ENCODE measurements at regions not wholly inside any gene's neighbourhood (a gene's known extent, or its start where the extent isn't known, plus 50 kb on each side); places are given as distances from the start of the nearest gene placed in this dataset.

GRCh38 chr2:12597610-12598009 is 119.1 kb upstream of the TRIB2 start:
- no peak for ATAC-seq
- H3K4me1 ChIP-seq = no peaks in the 10 kb centered on the region
- FAIRE-seq = no peak
- TF ChIP-seq NPAS2 (CRISPR knock-in tag; IDR thresholded peaks at IDR 0.05; ENCODE audit: borderline replicate concordance) (no peak), CHD4 (IDR thresholded peaks at IDR 0.05; ENCODE audit: borderline replicate concordance) (no peak), ZFP36 (IDR thresholded peaks at IDR 0.05; ENCODE audit: borderline replicate concordance, partially characterized antibody) (no peak), BCL3 (IDR thresholded peaks at IDR 0.05) (no peak), HEYL (CRISPR knock-in tag; IDR thresholded peaks at IDR 0.05) (no peak), RFX5 (IDR thresholded peaks at IDR 0.05) (no peak), RAD21 (conservative IDR thresholded peaks at IDR 0.05 in 1 of 2, IDR thresholded peaks at IDR 0.05 in 1 of 2) (no peak)
- TF ChIP-seq, protein P1, sequence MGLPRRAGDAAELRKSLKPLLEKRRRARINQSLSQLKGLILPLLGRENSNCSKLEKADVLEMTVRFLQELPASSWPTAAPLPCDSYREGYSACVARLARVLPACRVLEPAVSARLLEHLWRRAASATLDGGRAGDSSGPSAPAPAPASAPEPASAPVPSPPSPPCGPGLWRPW (IDR thresholded peaks at IDR 0.05) = no peak
- TF ChIP-seq, protein P2, sequence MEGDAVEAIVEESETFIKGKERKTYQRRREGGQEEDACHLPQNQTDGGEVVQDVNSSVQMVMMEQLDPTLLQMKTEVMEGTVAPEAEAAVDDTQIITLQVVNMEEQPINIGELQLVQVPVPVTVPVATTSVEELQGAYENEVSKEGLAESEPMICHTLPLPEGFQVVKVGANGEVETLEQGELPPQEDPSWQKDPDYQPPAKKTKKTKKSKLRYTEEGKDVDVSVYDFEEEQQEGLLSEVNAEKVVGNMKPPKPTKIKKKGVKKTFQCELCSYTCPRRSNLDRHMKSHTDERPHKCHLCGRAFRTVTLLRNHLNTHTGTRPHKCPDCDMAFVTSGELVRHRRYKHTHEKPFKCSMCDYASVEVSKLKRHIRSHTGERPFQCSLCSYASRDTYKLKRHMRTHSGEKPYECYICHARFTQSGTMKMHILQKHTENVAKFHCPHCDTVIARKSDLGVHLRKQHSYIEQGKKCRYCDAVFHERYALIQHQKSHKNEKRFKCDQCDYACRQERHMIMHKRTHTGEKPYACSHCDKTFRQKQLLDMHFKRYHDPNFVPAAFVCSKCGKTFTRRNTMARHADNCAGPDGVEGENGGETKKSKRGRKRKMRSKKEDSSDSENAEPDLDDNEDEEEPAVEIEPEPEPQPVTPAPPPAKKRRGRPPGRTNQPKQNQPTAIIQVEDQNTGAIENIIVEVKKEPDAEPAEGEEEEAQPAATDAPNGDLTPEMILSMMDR (IDR thresholded peaks at IDR 0.05) = no peak
- no peak overlapping the region for H3K27ac ChIP-seq
- H3K4me3 ChIP-seq = no peak overlapping the region
- POLR2A ChIA-PET = no interaction called here
- DNase-seq (ENCODE audit: low read depth in 1 of 2, low spot score in 1 of 2) = no peak
- no peak overlapping the region for H3K4me2 ChIP-seq
- CTCF ChIA-PET = no interaction called here
- H3K9me3 ChIP-seq = no peaks in the 10 kb centered on the region
- WGBS (ENCODE audit: missing lambda C conversion rate) = 7% methylated on average over 2 of the region's 2 CpGs

DNA sequence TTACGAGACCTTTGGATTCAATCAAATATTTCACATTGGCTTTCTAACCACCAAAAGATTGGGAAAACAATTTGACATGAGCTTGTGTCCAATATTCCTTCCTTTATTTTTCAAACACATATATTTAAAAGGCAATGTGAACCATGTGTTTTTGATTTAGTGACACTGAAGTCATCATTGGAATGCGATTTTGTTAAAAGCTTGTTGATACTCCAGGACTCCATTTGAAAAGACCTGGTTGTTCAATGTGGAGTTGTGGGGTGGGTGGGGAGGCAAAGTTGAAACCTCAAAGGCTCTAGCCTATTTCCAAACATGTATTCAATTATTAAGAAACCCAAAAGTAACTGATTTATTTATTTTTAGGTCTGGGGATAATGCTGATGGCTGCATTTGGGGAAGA is 114.1 kb upstream of the TRIB2 start:
- DNase-seq (ENCODE audit: low read depth in 1 of 2, low spot score in 1 of 2) (no peak), FAIRE-seq (no peak), ATAC-seq (no peak)
- H3K27ac ChIP-seq = no peak overlapping the region
- H3K9me3 ChIP-seq = no peaks in the 10 kb centered on the region
- ChIA-PET CTCF (no interaction called here), POLR2A (no interaction called here)
- no peak overlapping the region for H3K4me3 ChIP-seq
- no peak for TF ChIP-seq POLR2AphosphoS2 (conservative IDR thresholded peaks at IDR 0.05; ENCODE audit: low read length)
- no peak for TF ChIP-seq JUNB (IDR thresholded peaks at IDR 0.05)
- TF ChIP-seq ZNF302 (CRISPR knock-in tag; IDR thresholded peaks at IDR 0.05) = no peak
- no peak for TF ChIP-seq PHF8 (IDR thresholded peaks at IDR 0.05; ENCODE audit: borderline replicate concordance, low read depth)
- no peak for TF ChIP-seq HDAC2 (IDR thresholded peaks at IDR 0.05)
- TF ChIP-seq REST (IDR thresholded peaks at IDR 0.05) = no peak
- no peak overlapping the region for H3K4me2 ChIP-seq
- WGBS (ENCODE audit: missing lambda C conversion rate) = 2% methylated on average over 2 of the region's 2 CpGs
- H3K4me1 ChIP-seq = no peaks in the 10 kb centered on the region

- ChIA-PET POLR2A (no interaction called here), CTCF (no interaction called here)
- no peak overlapping the region for H3K4me2 ChIP-seq
- H3K4me3 ChIP-seq = no peak overlapping the region
- H3K9me3 ChIP-seq = no peaks in the 10 kb centered on the region
- no peak for ATAC-seq
- H3K27ac ChIP-seq = no peak overlapping the region
- FAIRE-seq = no peak
- no peaks in the 10 kb centered on the region for H3K4me1 ChIP-seq
- no peak for DNase-seq (ENCODE audit: low read depth in 1 of 2, low spot score in 1 of 2)
- 25% methylated on average over 1 of the region's 1 CpG for WGBS (ENCODE audit: missing lambda C conversion rate)
- no peak for TF ChIP-seq ZFP36 (IDR thresholded peaks at IDR 0.05; ENCODE audit: borderline replicate concordance, partially characterized antibody)
- no peak for TF ChIP-seq EHMT2 (IDR thresholded peaks at IDR 0.05; ENCODE audit: low read depth)
- TF ChIP-seq HDAC2 (IDR thresholded peaks at IDR 0.05) = no peak
- no peak for TF ChIP-seq RNF2 (IDR thresholded peaks at IDR 0.05; ENCODE audit: borderline replicate concordance, low read depth)
- TF ChIP-seq MAFK (IDR thresholded peaks at IDR 0.05; ENCODE audit: partially characterized antibody) = no peak
- TF ChIP-seq HEYL (CRISPR knock-in tag; IDR thresholded peaks at IDR 0.05) = no peak
- TF ChIP-seq REST (IDR thresholded peaks at IDR 0.05) = no peak
- TF ChIP-seq, protein P3, sequence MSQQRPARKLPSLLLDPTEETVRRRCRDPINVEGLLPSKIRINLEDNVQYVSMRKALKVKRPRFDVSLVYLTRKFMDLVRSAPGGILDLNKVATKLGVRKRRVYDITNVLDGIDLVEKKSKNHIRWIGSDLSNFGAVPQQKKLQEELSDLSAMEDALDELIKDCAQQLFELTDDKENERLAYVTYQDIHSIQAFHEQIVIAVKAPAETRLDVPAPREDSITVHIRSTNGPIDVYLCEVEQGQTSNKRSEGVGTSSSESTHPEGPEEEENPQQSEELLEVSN (IDR thresholded peaks at IDR 0.05; ENCODE audit: borderline replicate concordance, low read depth) = no peak
- no peak for TF ChIP-seq FOSB (CRISPR knock-in tag; IDR thresholded peaks at IDR 0.05)
- TF ChIP-seq EP300 (IDR thresholded peaks at IDR 0.05) = no peak
- no peak for TF ChIP-seq ZC3H11A (IDR thresholded peaks at IDR 0.05)
Observed at GRCh38 chr2:12603781-12604295, 112.9 kb upstream of the TRIB2 start.

Data from A549 (cell line).